ENCODE measurements at regions not wholly inside any gene's neighbourhood (a gene's known extent, or its start where the extent isn't known, plus 50 kb on each side); places are given as distances from the start of the nearest gene placed in this dataset.

DNA sequence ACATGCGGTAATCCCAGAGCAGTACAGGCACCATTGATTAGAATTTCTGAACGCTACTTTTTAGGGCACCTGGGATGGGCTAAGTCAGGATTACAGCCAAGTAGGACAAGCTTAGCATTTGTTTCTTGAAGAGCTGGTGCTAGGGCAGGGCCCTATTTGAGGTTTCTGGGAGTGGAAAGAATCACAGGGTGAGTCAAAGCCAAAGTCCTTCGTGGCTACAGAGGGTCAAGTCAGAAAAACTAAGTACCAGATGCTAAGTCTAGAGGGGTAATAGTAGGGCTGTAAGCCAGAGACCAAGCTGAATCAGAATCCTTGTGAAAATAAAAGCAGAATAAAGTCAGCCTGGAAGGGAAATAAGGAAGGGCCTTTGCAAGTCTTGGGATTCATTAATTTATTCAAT, 448.6 kb downstream of the ZIC3 start:
- no peak overlapping the region for H2AFZ ChIP-seq (ENCODE audit: low read depth, low read length)
- no peak overlapping the region for H3K4me2 ChIP-seq (ENCODE audit: low read length)
- no peak overlapping the region for H3K4me3 ChIP-seq (ENCODE audit: insufficient read depth, low read depth, low read length)
- Mint-ChIP-seq H3K36me3 (ENCODE audit: low read depth, unreplicated experiment) (no peaks in the 10 kb centered on the region), H3K9me3 (ENCODE audit: unreplicated experiment) (no peaks in the 10 kb centered on the region), H3K4me3 (ENCODE audit: unreplicated experiment) (no peak overlapping the region), H3K27ac (ENCODE audit: unreplicated experiment) (no peak overlapping the region), H3K4me1 (ENCODE audit: low read depth, unreplicated experiment) (no peaks in the 10 kb centered on the region), H3K27me3 (ENCODE audit: low read depth, unreplicated experiment) (no peaks in the 10 kb centered on the region)
- FAIRE-seq, result no peak
- no peaks in the 10 kb centered on the region for H3K27me3 ChIP-seq (ENCODE audit: insufficient read depth, low read length)
- no peaks in the 10 kb centered on the region for H4K20me1 ChIP-seq (ENCODE audit: insufficient read depth, low read length)
- no peaks in the 10 kb centered on the region for H3K79me2 ChIP-seq (ENCODE audit: insufficient read depth, low read length)
- no peaks in the 10 kb centered on the region for H3K36me3 ChIP-seq (ENCODE audit: insufficient read depth, low read length)
- no peaks in the 10 kb centered on the region for H3K9me3 ChIP-seq (ENCODE audit: insufficient read depth, low read depth, low read length)
- no peak for TF ChIP-seq EZH2 (IDR thresholded peaks at IDR 0.05; ENCODE audit: insufficient read depth, low read length)
- TF ChIP-seq CTCF (IDR thresholded peaks at IDR 0.05; ENCODE audit: insufficient read depth, low read depth, low read length), result no peak
- no peak overlapping the region for H3K27ac ChIP-seq (ENCODE audit: low read depth, low read length)
- no peaks in the 10 kb centered on the region for H3K4me1 ChIP-seq (ENCODE audit: insufficient read depth, low read length)
- no peak for DNase-seq (ENCODE audit: low read depth)
- no peak overlapping the region for H3K9ac ChIP-seq (ENCODE audit: low read length)

- no peaks in the 10 kb centered on the region for H3K36me3 Mint-ChIP-seq (ENCODE audit: low read depth, unreplicated experiment)
- Histone ChIP-seq H3K27me3 (ENCODE audit: insufficient read depth, low read length) (no peaks in the 10 kb centered on the region), H2AFZ (ENCODE audit: low read depth, low read length) (no peak overlapping the region), H3K4me1 (ENCODE audit: insufficient read depth, low read length) (no peaks in the 10 kb centered on the region), H3K9me3 (ENCODE audit: insufficient read depth, low read depth, low read length) (no peaks in the 10 kb centered on the region), H3K4me3 (ENCODE audit: insufficient read depth, low read depth, low read length) (no peak overlapping the region), H3K9ac (ENCODE audit: low read length) (no peak overlapping the region), H3K79me2 (ENCODE audit: insufficient read depth, low read length) (no peaks in the 10 kb centered on the region), H3K4me2 (ENCODE audit: low read length) (no peak overlapping the region), H3K27ac (ENCODE audit: low read depth, low read length) (no peak overlapping the region), H3K36me3 (ENCODE audit: insufficient read depth, low read length) (no peaks in the 10 kb centered on the region), H4K20me1 (ENCODE audit: insufficient read depth, low read length) (no peaks in the 10 kb centered on the region)
- TF ChIP-seq EZH2 (IDR thresholded peaks at IDR 0.05; ENCODE audit: insufficient read depth, low read length) (no peak), CTCF (IDR thresholded peaks at IDR 0.05; ENCODE audit: insufficient read depth, low read depth, low read length) (no peak)
- no peak overlapping the region for H3K27ac Mint-ChIP-seq (ENCODE audit: unreplicated experiment)
- H3K27me3 Mint-ChIP-seq (ENCODE audit: low read depth, unreplicated experiment), result peaks cover 2% of the 10 kb centered on the region
- no peak for DNase-seq (ENCODE audit: low read depth)
- H3K9me3 Mint-ChIP-seq (ENCODE audit: unreplicated experiment), result no peaks in the 10 kb centered on the region
- peaks cover 3% of the 10 kb centered on the region for H3K4me1 Mint-ChIP-seq (ENCODE audit: low read depth, unreplicated experiment)
- no peak overlapping the region for H3K4me3 Mint-ChIP-seq (ENCODE audit: unreplicated experiment)
- FAIRE-seq, result no peak
Measured at GRCh38 chrX:138018145-138018799, 452.3 kb downstream of the ZIC3 start.

DNA sequence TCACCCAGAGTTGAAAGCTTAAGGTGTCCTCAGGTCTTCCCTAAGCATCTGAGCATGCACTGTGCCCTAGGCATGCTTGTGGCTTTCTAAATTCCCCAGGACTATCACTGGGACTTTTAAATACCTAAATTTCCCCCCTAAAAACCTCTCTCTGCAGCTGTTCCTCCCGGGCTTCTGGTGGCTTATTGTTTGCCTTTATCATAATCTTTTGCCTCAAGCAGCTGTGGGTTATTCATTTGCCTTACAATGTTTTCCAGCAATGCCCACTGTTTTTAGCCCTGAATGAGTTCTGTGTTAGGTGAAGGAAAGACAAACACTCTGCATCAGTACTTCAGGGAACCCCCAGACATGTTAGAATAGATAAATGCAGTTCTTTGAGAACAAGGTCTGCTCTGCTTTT, 455.0 kb downstream of the ZIC3 start:
- no peak for TF ChIP-seq EZH2 (IDR thresholded peaks at IDR 0.05; ENCODE audit: insufficient read depth, low read length)
- Histone ChIP-seq H3K4me3 (ENCODE audit: insufficient read depth, low read depth, low read length) (no peak overlapping the region), H4K20me1 (ENCODE audit: insufficient read depth, low read length) (no peaks in the 10 kb centered on the region), H3K4me1 (ENCODE audit: insufficient read depth, low read length) (no peaks in the 10 kb centered on the region), H3K27ac (ENCODE audit: low read depth, low read length) (no peak overlapping the region), H3K36me3 (ENCODE audit: insufficient read depth, low read length) (no peaks in the 10 kb centered on the region), H3K79me2 (ENCODE audit: insufficient read depth, low read length) (no peaks in the 10 kb centered on the region), H2AFZ (ENCODE audit: low read depth, low read length) (no peak overlapping the region), H3K9me3 (ENCODE audit: insufficient read depth, low read depth, low read length) (no peaks in the 10 kb centered on the region), H3K9ac (ENCODE audit: low read length) (no peak overlapping the region), H3K4me2 (ENCODE audit: low read length) (no peak overlapping the region), H3K27me3 (ENCODE audit: insufficient read depth, low read length) (no peaks in the 10 kb centered on the region)
- FAIRE-seq (no peak), DNase-seq (ENCODE audit: low read depth) (no peak)
- Mint-ChIP-seq H3K36me3 (ENCODE audit: low read depth, unreplicated experiment) (no peaks in the 10 kb centered on the region), H3K4me1 (ENCODE audit: low read depth, unreplicated experiment) (peaks cover 3% of the 10 kb centered on the region), H3K4me3 (ENCODE audit: unreplicated experiment) (no peak overlapping the region), H3K27me3 (ENCODE audit: low read depth, unreplicated experiment) (peaks cover 2% of the 10 kb centered on the region), H3K27ac (ENCODE audit: unreplicated experiment) (no peak overlapping the region), H3K9me3 (ENCODE audit: unreplicated experiment) (no peaks in the 10 kb centered on the region)

Data from astrocyte (in vitro differentiated cells and primary cell).